ENCODE measurements at regions not wholly inside any gene's neighbourhood (a gene's known extent, or its start where the extent isn't known, plus 50 kb on each side); places are given as distances from the start of the nearest gene placed in this dataset.

- H3K79me2 ChIP-seq (ENCODE audit: low read length) = no peaks in the 10 kb centered on the region
- H3K4me1 ChIP-seq (ENCODE audit: insufficient read depth, low read length) = no peaks in the 10 kb centered on the region
- intact Hi-C loops (cut with micrococcal nuclease) = no loop called here
- no peaks in the 10 kb centered on the region for H3F3A ChIP-seq (ENCODE audit: low read length, unreplicated experiment)
- H3K27me3 ChIP-seq (ENCODE audit: low read length) = no peaks in the 10 kb centered on the region
- no peaks in the 10 kb centered on the region for H3K9me3 ChIP-seq (ENCODE audit: low read length)
- DNase-seq (no peak), ATAC-seq (no peak)
- no TSS peak for BruUV-seq (replicated peaks)
- no peak overlapping the region for H3K4me2 ChIP-seq (ENCODE audit: low read length)
- H3K27ac ChIP-seq (ENCODE audit: low read length) = no peak overlapping the region
- no peaks in the 10 kb centered on the region for H3K36me3 ChIP-seq (ENCODE audit: low read depth, low read length)
- H2AFZ ChIP-seq (ENCODE audit: low read length) = no peak overlapping the region
- H3K9me2 ChIP-seq (replicated peaks; ENCODE audit: low read length) = no peaks in the 10 kb centered on the region
- no peak for TF ChIP-seq EZH2 (IDR thresholded peaks at IDR 0.05; ENCODE audit: low read length, unreplicated experiment)
- no peak for TF ChIP-seq EZH2phosphoT487 (IDR thresholded peaks at IDR 0.05; ENCODE audit: borderline replicate concordance, low read length)
- TF ChIP-seq CTCF (conservative IDR thresholded peaks at IDR 0.05; ENCODE audit: low read depth, low read length) = no peak
- CTCF ChIA-PET = no interaction called here
- no peak overlapping the region for H3K9ac ChIP-seq (ENCODE audit: low read length)
- no peaks in the 10 kb centered on the region for H4K20me1 ChIP-seq (ENCODE audit: low read length)
- POLR2A ChIA-PET (ENCODE audit: unreplicated experiment) = no interaction called here
- no peak overlapping the region for H3K4me3 ChIP-seq (ENCODE audit: low read length)
Measured at GRCh38 chr2:155907211-155907610, 425.3 kb downstream of the NR4A2 start.

- ChIA-PET CTCF (no interaction called here), POLR2A (ENCODE audit: unreplicated experiment) (no interaction called here)
- Histone ChIP-seq H3K9me2 (replicated peaks; ENCODE audit: low read length) (no peaks in the 10 kb centered on the region), H4K20me1 (ENCODE audit: low read length) (no peaks in the 10 kb centered on the region), H3K79me2 (ENCODE audit: low read length) (no peaks in the 10 kb centered on the region), H3K36me3 (ENCODE audit: low read depth, low read length) (no peaks in the 10 kb centered on the region), H3K9ac (ENCODE audit: low read length) (no peak overlapping the region), H3K9me3 (ENCODE audit: low read length) (no peaks in the 10 kb centered on the region), H3F3A (ENCODE audit: low read length, unreplicated experiment) (no peaks in the 10 kb centered on the region), H3K4me1 (ENCODE audit: insufficient read depth, low read length) (no peaks in the 10 kb centered on the region), H2AFZ (ENCODE audit: low read length) (no peak overlapping the region), H3K27ac (ENCODE audit: low read length) (no peak overlapping the region), H3K27me3 (ENCODE audit: low read length) (no peaks in the 10 kb centered on the region), H3K4me2 (ENCODE audit: low read length) (no peak overlapping the region), H3K4me3 (ENCODE audit: low read length) (no peak overlapping the region)
- no TSS peak for BruUV-seq (replicated peaks)
- DNase-seq = no peak
- ATAC-seq = no peak
- TF ChIP-seq CTCF (conservative IDR thresholded peaks at IDR 0.05; ENCODE audit: low read depth, low read length) = no peak
- no peak for TF ChIP-seq EZH2phosphoT487 (IDR thresholded peaks at IDR 0.05; ENCODE audit: borderline replicate concordance, low read length)
- TF ChIP-seq EZH2 (IDR thresholded peaks at IDR 0.05; ENCODE audit: low read length, unreplicated experiment) = no peak
- intact Hi-C loops (cut with micrococcal nuclease) = no loop called here
Measured at GRCh38 chr2:155905657-155906056, 426.9 kb downstream of the NR4A2 start.

GRCh38 chr2:155904720-155905119 lies 427.8 kb downstream of the NR4A2 start:
- Histone ChIP-seq H3K4me1 (ENCODE audit: insufficient read depth, low read length) (no peaks in the 10 kb centered on the region), H3K27me3 (ENCODE audit: low read length) (no peaks in the 10 kb centered on the region), H3K36me3 (ENCODE audit: low read depth, low read length) (no peaks in the 10 kb centered on the region), H3K4me3 (ENCODE audit: low read length) (no peak overlapping the region), H3K9me3 (ENCODE audit: low read length) (no peaks in the 10 kb centered on the region), H3F3A (ENCODE audit: low read length, unreplicated experiment) (no peaks in the 10 kb centered on the region), H3K9ac (ENCODE audit: low read length) (no peak overlapping the region), H4K20me1 (ENCODE audit: low read length) (no peaks in the 10 kb centered on the region), H3K4me2 (ENCODE audit: low read length) (no peak overlapping the region), H2AFZ (ENCODE audit: low read length) (no peak overlapping the region), H3K79me2 (ENCODE audit: low read length) (no peaks in the 10 kb centered on the region), H3K9me2 (replicated peaks; ENCODE audit: low read length) (no peaks in the 10 kb centered on the region), H3K27ac (ENCODE audit: low read length) (no peak overlapping the region)
- no TSS peak for BruUV-seq (replicated peaks)
- CTCF ChIA-PET = no interaction called here
- POLR2A ChIA-PET (ENCODE audit: unreplicated experiment) = no interaction called here
- DNase-seq (no peak), ATAC-seq (no peak)
- TF ChIP-seq CTCF (conservative IDR thresholded peaks at IDR 0.05; ENCODE audit: low read depth, low read length) (no peak), EZH2 (IDR thresholded peaks at IDR 0.05; ENCODE audit: low read length, unreplicated experiment) (no peak), EZH2phosphoT487 (IDR thresholded peaks at IDR 0.05; ENCODE audit: borderline replicate concordance, low read length) (no peak)
- intact Hi-C loops (cut with micrococcal nuclease) = no loop called here
